WTC11 (cell line): ENCODE measurements at regions not wholly inside any gene's neighbourhood (a gene's known extent, or its start where the extent isn't known, plus 50 kb on each side); places are given as distances from the start of the nearest gene placed in this dataset.

Source experiments
- ATAC-seq: fragments of 200-7000 bp; cut with Tn5 transposase; 2 replicates; pipeline ENCODE4 v1.10.0; 2021; ENCODE audit warnings: mild to moderate bottlenecking, moderate library complexity
- CTCF ChIA-PET: fragments of 300-600 bp; sonication (Branson Sonifier 250); formaldehyde crosslinking; loops from one replicate; lab custom pipeline; 2021; ENCODE audit warnings: antibody characterized with exemption; lab: Charles Lee
- POLR2A ChIA-PET: fragments of 350-600 bp; sonication (Branson Sonifier 250); formaldehyde crosslinking; loops from one replicate; lab custom pipeline; 2021; ENCODE audit warnings: antibody characterized with exemption; lab: Charles Lee
- DNase-seq: peaks from one replicate; pipeline ENCODE4 v3.0.0; 2021; ENCODE audit warnings: low spot score
- H3K27ac Mint-ChIP-seq: 2 replicates; pipeline ENCODE4 v1.8.0; 2021; ENCODE audit warnings: mixed read lengths
- H3K27me3 Mint-ChIP-seq: 2 replicates; pipeline ENCODE4 v1.8.0; 2021; ENCODE audit warnings: low read depth, mild to moderate bottlenecking, moderate library complexity, mixed read lengths
- H3K36me3 Mint-ChIP-seq: 2 replicates; pipeline ENCODE4 v1.8.0; 2021; ENCODE audit warnings: mixed read lengths
- H3K4me1 Mint-ChIP-seq: 2 replicates; pipeline ENCODE4 v1.8.0; 2022; ENCODE audit warnings: mixed read lengths
- H3K4me3 Mint-ChIP-seq: 2 replicates; pipeline ENCODE4 v1.8.0; 2021; ENCODE audit warnings: mild to moderate bottlenecking, moderate library complexity, mixed read lengths
- H3K9me3 Mint-ChIP-seq: 2 replicates; pipeline ENCODE4 v1.8.0; 2021; ENCODE audit warnings: mixed read lengths
- ATF3 ChIP-seq: sonication (generic); formaldehyde crosslinking; conservative IDR thresholded peaks from 2 replicates; pipeline ENCODE4 v1.8.1; 2022; ENCODE audit warnings: mild to moderate bottlenecking, missing genetic modification reagents
- CREB1 ChIP-seq: sonication (generic); formaldehyde crosslinking; IDR thresholded peaks from 2 replicates; pipeline ENCODE4 v1.8.0; 2023; ENCODE audit warnings: mild to moderate bottlenecking, missing genetic modification reagents
- EMX1 ChIP-seq: fragments of 250-450 bp; sonication (Bioruptor Pico); IDR thresholded peaks from 2 replicates; pipeline ENCODE4 v1.8.0; 2021; ENCODE audit warnings: mild to moderate bottlenecking
- HMGA2 ChIP-seq: fragments of 250-450 bp; sonication (Bioruptor Pico); IDR thresholded peaks from 2 replicates; pipeline ENCODE4 v1.4.0; 2021; ENCODE audit warnings: mild to moderate bottlenecking, moderate library complexity
- HMGXB4 ChIP-seq: sonication (generic); formaldehyde crosslinking; IDR thresholded peaks from 2 replicates; pipeline ENCODE4 v1.8.1; 2023; ENCODE audit warnings: mild to moderate bottlenecking, moderate library complexity, missing genetic modification reagents
- JAZF1 ChIP-seq: fragments of 250-450 bp; sonication (Bioruptor Pico); IDR thresholded peaks from 2 replicates; pipeline ENCODE4 v1.9.0; 2021; ENCODE audit warnings: moderate library complexity, mild to moderate bottlenecking, inconsistent platforms
- MLX ChIP-seq: sonication (generic); formaldehyde crosslinking; IDR thresholded peaks from 2 replicates; pipeline ENCODE4 v1.8.1; 2023; ENCODE audit warnings: mild to moderate bottlenecking, missing genetic modification reagents, moderate library complexity
- NFATC4 ChIP-seq: fragments of 250-450 bp; sonication (Bioruptor Pico); IDR thresholded peaks from 2 replicates; pipeline ENCODE4 v1.9.0; 2021; ENCODE audit warnings: mild to moderate bottlenecking
- NR1H2 ChIP-seq: sonication (generic); formaldehyde crosslinking; IDR thresholded peaks from 2 replicates; pipeline ENCODE4 v1.9.0; 2021; ENCODE audit warnings: mild to moderate bottlenecking, moderate library complexity, missing genetic modification reagents
- PRRX2 ChIP-seq: fragments of 250-450 bp; sonication (Bioruptor Pico); IDR thresholded peaks from 2 replicates; pipeline ENCODE4 v1.8.0; 2021; ENCODE audit warnings: mild to moderate bottlenecking
- ZBTB21 ChIP-seq: sonication (generic); formaldehyde crosslinking; IDR thresholded peaks from 2 replicates; pipeline ENCODE4 v1.8.1; 2023; ENCODE audit warnings: mild to moderate bottlenecking, missing genetic modification reagents, borderline replicate concordance
- ZNF138 ChIP-seq: sonication (generic); formaldehyde crosslinking; conservative IDR thresholded peaks from 2 replicates; pipeline ENCODE4 v1.8.1; 2022; ENCODE audit warnings: mild to moderate bottlenecking, moderate library complexity, missing genetic modification reagents
- ZNF219 ChIP-seq: sonication (generic); formaldehyde crosslinking; IDR thresholded peaks from 2 replicates; pipeline ENCODE4 v1.8.0; 2023; ENCODE audit warnings: missing genetic modification reagents, mild to moderate bottlenecking, borderline replicate concordance
- ZNF263 ChIP-seq: sonication (generic); formaldehyde crosslinking; IDR thresholded peaks from 2 replicates; pipeline ENCODE4 v1.8.1; 2022; ENCODE audit warnings: low read depth, mild to moderate bottlenecking, moderate library complexity, missing genetic modification reagents
- TF ChIP-seq, protein P1 (sequence below): fragments of 250-450 bp; sonication (Bioruptor Pico); IDR thresholded peaks from 2 replicates; pipeline ENCODE4 v1.9.0; 2021; ENCODE audit warnings: mild to moderate bottlenecking, borderline replicate concordance
- TF ChIP-seq, protein P2 (sequence below): sonication (generic); formaldehyde crosslinking; IDR thresholded peaks from 2 replicates; pipeline ENCODE4 v1.8.0; 2023; ENCODE audit warnings: missing genetic modification reagents, mild to moderate bottlenecking, borderline replicate concordance
- TF ChIP-seq, protein P3 (sequence below): sonication (generic); formaldehyde crosslinking; conservative IDR thresholded peaks from 2 replicates; pipeline ENCODE4 v1.8.1; 2023; ENCODE audit warnings: mild to moderate bottlenecking, low read depth, missing genetic modification reagents, moderate library complexity
- TF ChIP-seq, protein P4 (sequence below): sonication (generic); formaldehyde crosslinking; IDR thresholded peaks from 2 replicates; pipeline ENCODE4 v1.8.1; 2023; ENCODE audit warnings: mild to moderate bottlenecking, missing genetic modification reagents, moderate library complexity

DNA sequence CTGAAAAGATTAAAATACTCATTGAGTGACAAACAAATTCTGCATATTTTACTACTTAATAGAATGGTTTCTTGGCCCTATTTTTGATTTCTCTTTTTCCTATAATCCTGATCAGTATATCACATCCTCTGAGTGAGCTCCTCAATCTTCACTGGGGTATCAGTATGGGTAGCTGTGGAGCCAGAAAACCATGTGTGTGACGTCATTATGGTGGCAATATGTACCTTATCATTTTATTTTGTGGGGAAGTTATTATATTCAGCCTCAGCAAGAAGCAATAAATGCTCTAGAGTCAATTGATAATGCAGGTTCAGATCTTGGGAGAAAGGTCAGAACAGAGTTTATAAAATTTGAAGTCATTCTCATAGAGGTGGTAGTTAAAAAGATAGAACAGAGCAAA lies 1135.7 kb upstream of the CADM2 start (continued):
- TF ChIP-seq, protein P1, sequence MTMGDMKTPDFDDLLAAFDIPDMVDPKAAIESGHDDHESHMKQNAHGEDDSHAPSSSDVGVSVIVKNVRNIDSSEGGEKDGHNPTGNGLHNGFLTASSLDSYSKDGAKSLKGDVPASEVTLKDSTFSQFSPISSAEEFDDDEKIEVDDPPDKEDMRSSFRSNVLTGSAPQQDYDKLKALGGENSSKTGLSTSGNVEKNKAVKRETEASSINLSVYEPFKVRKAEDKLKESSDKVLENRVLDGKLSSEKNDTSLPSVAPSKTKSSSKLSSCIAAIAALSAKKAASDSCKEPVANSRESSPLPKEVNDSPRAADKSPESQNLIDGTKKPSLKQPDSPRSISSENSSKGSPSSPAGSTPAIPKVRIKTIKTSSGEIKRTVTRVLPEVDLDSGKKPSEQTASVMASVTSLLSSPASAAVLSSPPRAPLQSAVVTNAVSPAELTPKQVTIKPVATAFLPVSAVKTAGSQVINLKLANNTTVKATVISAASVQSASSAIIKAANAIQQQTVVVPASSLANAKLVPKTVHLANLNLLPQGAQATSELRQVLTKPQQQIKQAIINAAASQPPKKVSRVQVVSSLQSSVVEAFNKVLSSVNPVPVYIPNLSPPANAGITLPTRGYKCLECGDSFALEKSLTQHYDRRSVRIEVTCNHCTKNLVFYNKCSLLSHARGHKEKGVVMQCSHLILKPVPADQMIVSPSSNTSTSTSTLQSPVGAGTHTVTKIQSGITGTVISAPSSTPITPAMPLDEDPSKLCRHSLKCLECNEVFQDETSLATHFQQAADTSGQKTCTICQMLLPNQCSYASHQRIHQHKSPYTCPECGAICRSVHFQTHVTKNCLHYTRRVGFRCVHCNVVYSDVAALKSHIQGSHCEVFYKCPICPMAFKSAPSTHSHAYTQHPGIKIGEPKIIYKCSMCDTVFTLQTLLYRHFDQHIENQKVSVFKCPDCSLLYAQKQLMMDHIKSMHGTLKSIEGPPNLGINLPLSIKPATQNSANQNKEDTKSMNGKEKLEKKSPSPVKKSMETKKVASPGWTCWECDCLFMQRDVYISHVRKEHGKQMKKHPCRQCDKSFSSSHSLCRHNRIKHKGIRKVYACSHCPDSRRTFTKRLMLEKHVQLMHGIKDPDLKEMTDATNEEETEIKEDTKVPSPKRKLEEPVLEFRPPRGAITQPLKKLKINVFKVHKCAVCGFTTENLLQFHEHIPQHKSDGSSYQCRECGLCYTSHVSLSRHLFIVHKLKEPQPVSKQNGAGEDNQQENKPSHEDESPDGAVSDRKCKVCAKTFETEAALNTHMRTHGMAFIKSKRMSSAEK (CRISPR knock-in tag), result no peak
- TF ChIP-seq HMGXB4 (CRISPR knock-in tag), result no peak
- TF ChIP-seq ZNF219, result no peak
- TF ChIP-seq, all 79 proteins: peak for 0

DNA sequence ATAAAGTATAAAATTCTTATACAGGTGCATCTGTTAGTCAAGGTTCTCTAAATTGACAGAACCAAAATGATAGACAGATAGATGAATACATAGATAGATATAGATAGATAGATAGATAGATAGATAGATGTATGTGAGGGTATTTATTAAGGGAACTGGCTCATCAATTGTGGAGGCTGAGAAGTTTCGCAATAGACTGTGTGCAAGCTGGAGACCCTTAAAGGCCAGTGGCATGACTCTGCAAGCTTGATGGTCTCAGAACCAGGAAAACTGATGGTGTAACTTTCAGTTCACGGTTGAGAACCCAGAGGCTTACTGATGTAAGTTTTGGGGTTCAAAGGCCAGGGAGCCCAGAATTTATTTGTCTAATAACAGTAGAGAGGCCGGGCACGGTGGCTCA lies 1123.7 kb upstream of the CADM2 start:
- POLR2A ChIA-PET, result no interaction called here
- CTCF ChIA-PET, result no interaction called here
- Mint-ChIP-seq H3K4me1 (no peaks in the 10 kb centered on the region), H3K4me3 (no peak overlapping the region), H3K9me3 (peaks cover 29% of the 10 kb centered on the region), H3K27me3 (no peaks in the 10 kb centered on the region), H3K36me3 (peaks cover 9% of the 10 kb centered on the region), H3K27ac (no peak overlapping the region)
- TF ChIP-seq ZNF138 (CRISPR knock-in tag) (no peak), NR1H2 (CRISPR knock-in tag) (no peak), JAZF1 (CRISPR knock-in tag) (no peak), PRRX2 (CRISPR knock-in tag) (no peak), ATF3 (CRISPR knock-in tag) (no peak), ZBTB21 (CRISPR knock-in tag) (no peak), EMX1 (CRISPR knock-in tag) (no peak), HMGA2 (no peak), MLX (CRISPR knock-in tag) (no peak), ZNF263 (CRISPR knock-in tag) (no peak), NFATC4 (CRISPR knock-in tag) (no peak), CREB1 (CRISPR knock-in tag) (no peak)
- TF ChIP-seq, protein P2, sequence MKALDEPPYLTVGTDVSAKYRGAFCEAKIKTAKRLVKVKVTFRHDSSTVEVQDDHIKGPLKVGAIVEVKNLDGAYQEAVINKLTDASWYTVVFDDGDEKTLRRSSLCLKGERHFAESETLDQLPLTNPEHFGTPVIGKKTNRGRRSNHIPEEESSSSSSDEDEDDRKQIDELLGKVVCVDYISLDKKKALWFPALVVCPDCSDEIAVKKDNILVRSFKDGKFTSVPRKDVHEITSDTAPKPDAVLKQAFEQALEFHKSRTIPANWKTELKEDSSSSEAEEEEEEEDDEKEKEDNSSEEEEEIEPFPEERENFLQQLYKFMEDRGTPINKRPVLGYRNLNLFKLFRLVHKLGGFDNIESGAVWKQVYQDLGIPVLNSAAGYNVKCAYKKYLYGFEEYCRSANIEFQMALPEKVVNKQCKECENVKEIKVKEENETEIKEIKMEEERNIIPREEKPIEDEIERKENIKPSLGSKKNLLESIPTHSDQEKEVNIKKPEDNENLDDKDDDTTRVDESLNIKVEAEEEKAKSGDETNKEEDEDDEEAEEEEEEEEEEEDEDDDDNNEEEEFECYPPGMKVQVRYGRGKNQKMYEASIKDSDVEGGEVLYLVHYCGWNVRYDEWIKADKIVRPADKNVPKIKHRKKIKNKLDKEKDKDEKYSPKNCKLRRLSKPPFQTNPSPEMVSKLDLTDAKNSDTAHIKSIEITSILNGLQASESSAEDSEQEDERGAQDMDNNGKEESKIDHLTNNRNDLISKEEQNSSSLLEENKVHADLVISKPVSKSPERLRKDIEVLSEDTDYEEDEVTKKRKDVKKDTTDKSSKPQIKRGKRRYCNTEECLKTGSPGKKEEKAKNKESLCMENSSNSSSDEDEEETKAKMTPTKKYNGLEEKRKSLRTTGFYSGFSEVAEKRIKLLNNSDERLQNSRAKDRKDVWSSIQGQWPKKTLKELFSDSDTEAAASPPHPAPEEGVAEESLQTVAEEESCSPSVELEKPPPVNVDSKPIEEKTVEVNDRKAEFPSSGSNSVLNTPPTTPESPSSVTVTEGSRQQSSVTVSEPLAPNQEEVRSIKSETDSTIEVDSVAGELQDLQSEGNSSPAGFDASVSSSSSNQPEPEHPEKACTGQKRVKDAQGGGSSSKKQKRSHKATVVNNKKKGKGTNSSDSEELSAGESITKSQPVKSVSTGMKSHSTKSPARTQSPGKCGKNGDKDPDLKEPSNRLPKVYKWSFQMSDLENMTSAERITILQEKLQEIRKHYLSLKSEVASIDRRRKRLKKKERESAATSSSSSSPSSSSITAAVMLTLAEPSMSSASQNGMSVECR (CRISPR knock-in tag), result no peak
- TF ChIP-seq, protein P3, sequence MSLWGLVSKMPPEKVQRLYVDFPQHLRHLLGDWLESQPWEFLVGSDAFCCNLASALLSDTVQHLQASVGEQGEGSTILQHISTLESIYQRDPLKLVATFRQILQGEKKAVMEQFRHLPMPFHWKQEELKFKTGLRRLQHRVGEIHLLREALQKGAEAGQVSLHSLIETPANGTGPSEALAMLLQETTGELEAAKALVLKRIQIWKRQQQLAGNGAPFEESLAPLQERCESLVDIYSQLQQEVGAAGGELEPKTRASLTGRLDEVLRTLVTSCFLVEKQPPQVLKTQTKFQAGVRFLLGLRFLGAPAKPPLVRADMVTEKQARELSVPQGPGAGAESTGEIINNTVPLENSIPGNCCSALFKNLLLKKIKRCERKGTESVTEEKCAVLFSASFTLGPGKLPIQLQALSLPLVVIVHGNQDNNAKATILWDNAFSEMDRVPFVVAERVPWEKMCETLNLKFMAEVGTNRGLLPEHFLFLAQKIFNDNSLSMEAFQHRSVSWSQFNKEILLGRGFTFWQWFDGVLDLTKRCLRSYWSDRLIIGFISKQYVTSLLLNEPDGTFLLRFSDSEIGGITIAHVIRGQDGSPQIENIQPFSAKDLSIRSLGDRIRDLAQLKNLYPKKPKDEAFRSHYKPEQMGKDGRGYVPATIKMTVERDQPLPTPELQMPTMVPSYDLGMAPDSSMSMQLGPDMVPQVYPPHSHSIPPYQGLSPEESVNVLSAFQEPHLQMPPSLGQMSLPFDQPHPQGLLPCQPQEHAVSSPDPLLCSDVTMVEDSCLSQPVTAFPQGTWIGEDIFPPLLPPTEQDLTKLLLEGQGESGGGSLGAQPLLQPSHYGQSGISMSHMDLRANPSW, result no peak
- TF ChIP-seq, protein P4, sequence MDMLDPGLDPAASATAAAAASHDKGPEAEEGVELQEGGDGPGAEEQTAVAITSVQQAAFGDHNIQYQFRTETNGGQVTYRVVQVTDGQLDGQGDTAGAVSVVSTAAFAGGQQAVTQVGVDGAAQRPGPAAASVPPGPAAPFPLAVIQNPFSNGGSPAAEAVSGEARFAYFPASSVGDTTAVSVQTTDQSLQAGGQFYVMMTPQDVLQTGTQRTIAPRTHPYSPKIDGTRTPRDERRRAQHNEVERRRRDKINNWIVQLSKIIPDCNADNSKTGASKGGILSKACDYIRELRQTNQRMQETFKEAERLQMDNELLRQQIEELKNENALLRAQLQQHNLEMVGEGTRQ (CRISPR knock-in tag), result no peak
- ATAC-seq (no peak), DNase-seq (no peak)
